Stimulated activated naive CD8-positive, alpha-beta T cell treated with anti-CD3 and anti-CD28 coated beads, Interleukin-15, Interleukin-2, amounts not matched to agents 100 ng/mL and 50 ng/mL, for 24 hours (primary cell): ENCODE measurements at regions not wholly inside any gene's neighbourhood (a gene's known extent, or its start where the extent isn't known, plus 50 kb on each side); places are given as distances from the start of the nearest gene placed in this dataset.
"Not testable (repeated sequence)": the region's sequence is repeated elsewhere in the genome, so short reads cannot be mapped to it uniquely, and the experiment has no call there.

Source experiments
- H3K27ac Mint-ChIP-seq: one replicate; pipeline ENCODE4 v1.8.0; 2021; ENCODE audit warnings: mild to moderate bottlenecking, mixed read lengths
- H3K27me3 Mint-ChIP-seq: one replicate; pipeline ENCODE4 v1.8.0; 2021; ENCODE audit warnings: mixed read lengths
- H3K36me3 Mint-ChIP-seq: one replicate; pipeline ENCODE4 v1.8.0; 2021; ENCODE audit warnings: low read depth, mixed read lengths
- H3K4me1 Mint-ChIP-seq: one replicate; pipeline ENCODE4 v1.8.0; 2021; ENCODE audit warnings: low read depth, mixed read lengths
- H3K4me3 Mint-ChIP-seq: one replicate; pipeline ENCODE4 v1.8.0; 2021; ENCODE audit warnings: mild to moderate bottlenecking, mixed read lengths
- H3K9me3 Mint-ChIP-seq: one replicate; pipeline ENCODE4 v1.8.0; 2021; ENCODE audit warnings: mixed read lengths

GRCh38 chr7:156051884-156052283, 239.6 kb upstream of the SHH start:
- no peaks in the 10 kb centered on the region for H3K4me1 Mint-ChIP-seq
- no peak overlapping the region for H3K4me3 Mint-ChIP-seq
- H3K9me3 Mint-ChIP-seq, result no peaks in the 10 kb centered on the region
- no peak overlapping the region for H3K27ac Mint-ChIP-seq
- H3K36me3 Mint-ChIP-seq, result no peaks in the 10 kb centered on the region
- H3K27me3 Mint-ChIP-seq, result no peaks in the 10 kb centered on the region

DNA sequence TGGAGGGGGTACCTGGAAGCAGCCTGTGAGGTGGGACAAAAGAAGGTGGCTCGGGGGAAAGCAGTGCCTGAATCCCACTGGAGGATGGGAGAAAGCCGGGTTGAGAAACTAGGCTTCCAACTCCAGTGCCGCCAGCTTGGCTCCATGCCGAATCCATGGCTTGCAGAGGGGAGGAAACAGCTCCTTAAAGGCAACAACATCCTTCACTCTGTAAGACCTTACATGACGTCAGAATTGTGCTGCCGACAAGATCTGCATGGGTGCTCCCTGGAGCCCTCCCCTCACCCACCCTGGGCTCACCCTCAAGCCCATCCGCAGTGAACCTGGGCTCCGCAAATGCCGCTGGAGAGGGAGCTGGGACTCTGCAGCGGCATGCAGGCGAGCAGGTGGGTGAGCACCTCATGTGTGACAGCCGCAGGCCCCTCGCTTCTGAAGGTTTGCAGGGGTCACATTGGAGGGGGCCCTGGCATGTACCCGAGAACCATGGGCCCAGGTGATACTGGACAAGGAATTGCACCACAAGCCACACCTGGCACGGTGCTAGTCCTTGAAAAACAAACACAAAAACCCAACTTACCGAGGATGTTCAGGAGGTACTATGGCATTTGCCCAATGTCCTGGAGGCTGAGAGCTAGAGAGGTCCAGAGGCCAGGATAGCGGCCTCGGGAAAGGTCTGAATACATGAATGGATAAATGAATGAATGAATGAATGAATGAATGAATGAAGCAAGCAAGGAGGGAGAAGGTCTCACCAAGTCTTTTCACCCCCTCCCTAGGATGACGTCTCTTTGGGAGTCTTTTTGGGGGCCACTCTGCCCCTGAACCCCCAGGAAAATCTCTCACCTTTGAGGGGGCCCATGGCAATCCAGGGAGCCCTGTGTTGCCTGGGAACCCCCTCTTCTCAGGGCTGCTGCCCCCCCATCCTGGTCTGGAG, 238.6 kb upstream of the SHH start:
- H3K9me3 Mint-ChIP-seq, result no peaks in the 10 kb centered on the region

GRCh38 chr7:156049366-156049765, 237.1 kb upstream of the SHH start:
- no peak overlapping the region for H3K4me3 Mint-ChIP-seq
- no peak overlapping the region for H3K27ac Mint-ChIP-seq
- H3K27me3 Mint-ChIP-seq, result no peaks in the 10 kb centered on the region
- no peaks in the 10 kb centered on the region for H3K4me1 Mint-ChIP-seq
- no peaks in the 10 kb centered on the region for H3K9me3 Mint-ChIP-seq
- no peaks in the 10 kb centered on the region for H3K36me3 Mint-ChIP-seq

More for the DNA sequence above, 238.6 kb upstream of the SHH start:
- Mint-ChIP-seq H3K4me1 (no peaks in the 10 kb centered on the region), H3K27ac (no peak overlapping the region), H3K27me3 (no peaks in the 10 kb centered on the region), H3K36me3 (no peaks in the 10 kb centered on the region), H3K4me3 (no peak overlapping the region)

- H3K27me3 Mint-ChIP-seq, result no peaks in the 10 kb centered on the region
- no peak overlapping the region for H3K27ac Mint-ChIP-seq
- no peak overlapping the region for H3K4me3 Mint-ChIP-seq
- H3K36me3 Mint-ChIP-seq, result no peaks in the 10 kb centered on the region
- H3K9me3 Mint-ChIP-seq, result no peaks in the 10 kb centered on the region
- H3K4me1 Mint-ChIP-seq, result no peaks in the 10 kb centered on the region
These were observed 233.8 kb upstream of the SHH start for GRCh38 chr7:156046031-156046560.

GRCh38 chr7:156043416-156044178, 231.3 kb upstream of the SHH start:
- no peaks in the 10 kb centered on the region for H3K4me1 Mint-ChIP-seq
- no peak overlapping the region for H3K4me3 Mint-ChIP-seq
- H3K9me3 Mint-ChIP-seq, result no peaks in the 10 kb centered on the region
- no peaks in the 10 kb centered on the region for H3K27me3 Mint-ChIP-seq
- no peaks in the 10 kb centered on the region for H3K36me3 Mint-ChIP-seq
- no peak overlapping the region for H3K27ac Mint-ChIP-seq

- H3K4me1 Mint-ChIP-seq, result no peaks in the 10 kb centered on the region
- no peak overlapping the region for H3K4me3 Mint-ChIP-seq
- H3K9me3 Mint-ChIP-seq, result no peaks in the 10 kb centered on the region
- no peaks in the 10 kb centered on the region for H3K36me3 Mint-ChIP-seq
- no peak overlapping the region for H3K27ac Mint-ChIP-seq
- no peaks in the 10 kb centered on the region for H3K27me3 Mint-ChIP-seq
These were observed 229.1 kb upstream of the SHH start for GRCh38 chr7:156041398-156041797.

DNA sequence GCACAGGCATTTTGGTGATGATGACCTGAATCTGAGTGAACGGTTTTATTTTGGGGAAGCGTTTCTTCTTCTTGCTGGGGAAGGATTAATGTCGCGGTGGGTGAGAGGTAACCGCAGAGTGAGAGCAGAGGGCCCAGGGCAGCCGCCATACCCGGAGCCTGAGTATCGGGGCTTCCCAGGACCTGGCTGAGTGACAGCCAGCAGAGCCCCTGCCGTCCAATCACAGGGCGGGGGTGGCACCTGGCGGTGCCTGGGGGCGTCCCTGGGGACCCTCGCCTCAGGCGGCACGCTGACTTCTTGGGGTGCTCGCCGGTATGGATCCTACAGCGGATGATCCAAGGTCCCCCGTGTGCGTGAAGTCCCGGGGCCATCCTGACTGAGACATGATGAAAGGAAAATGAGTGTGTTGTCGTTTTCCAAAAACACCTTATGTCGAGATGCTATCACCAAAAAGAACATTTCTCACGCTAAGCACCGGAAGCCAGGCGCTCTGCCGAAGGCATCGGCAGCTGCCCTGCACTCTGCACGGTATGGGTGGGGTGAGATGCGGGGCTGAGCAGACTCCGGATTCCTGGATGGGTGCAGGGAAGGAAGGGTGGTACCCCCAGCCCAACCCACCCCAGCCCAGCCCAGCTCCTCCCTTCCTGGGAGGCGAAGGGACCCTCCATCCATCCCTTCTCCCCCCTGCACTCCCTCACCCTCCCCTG, 227.9 kb upstream of the SHH start:
- no peaks in the 10 kb centered on the region for H3K36me3 Mint-ChIP-seq
- H3K27ac Mint-ChIP-seq, result no peak overlapping the region
- no peaks in the 10 kb centered on the region for H3K27me3 Mint-ChIP-seq
- H3K9me3 Mint-ChIP-seq, result no peaks in the 10 kb centered on the region
- H3K4me3 Mint-ChIP-seq, result no peak overlapping the region
- H3K4me1 Mint-ChIP-seq, result no peaks in the 10 kb centered on the region

DNA sequence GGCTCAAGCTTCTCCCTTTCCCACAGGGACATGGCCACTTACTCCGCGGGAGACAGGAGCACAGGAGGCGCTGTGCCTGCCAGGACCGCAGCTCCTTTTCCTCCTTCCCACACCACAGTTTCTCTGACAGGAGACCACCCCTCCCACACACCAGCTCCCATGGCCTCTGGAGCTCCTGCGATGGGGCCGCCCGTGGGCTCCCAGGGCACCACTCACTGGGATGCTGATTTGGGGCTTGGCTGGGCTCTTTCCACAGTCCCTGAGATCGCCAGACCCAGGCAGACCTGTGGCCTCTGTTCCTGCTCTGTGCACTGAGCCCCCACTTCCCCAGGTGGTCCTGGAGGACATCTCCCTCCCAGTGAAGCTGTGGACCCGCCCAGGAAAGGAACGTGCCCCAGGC, 226.9 kb upstream of the SHH start:
- Mint-ChIP-seq H3K36me3 (no peaks in the 10 kb centered on the region), H3K4me3 (no peak overlapping the region), H3K27me3 (no peaks in the 10 kb centered on the region), H3K9me3 (no peaks in the 10 kb centered on the region), H3K27ac (no peak overlapping the region), H3K4me1 (peaks cover 4% of the 10 kb centered on the region)

- Mint-ChIP-seq H3K4me3 (no peak overlapping the region), H3K27ac (no peak overlapping the region), H3K9me3 (no peaks in the 10 kb centered on the region), H3K27me3 (no peaks in the 10 kb centered on the region), H3K36me3 (no peaks in the 10 kb centered on the region), H3K4me1 (peaks cover 5% of the 10 kb centered on the region)
These were observed 226.1 kb upstream of the SHH start for GRCh38 chr7:156038345-156038744.

DNA sequence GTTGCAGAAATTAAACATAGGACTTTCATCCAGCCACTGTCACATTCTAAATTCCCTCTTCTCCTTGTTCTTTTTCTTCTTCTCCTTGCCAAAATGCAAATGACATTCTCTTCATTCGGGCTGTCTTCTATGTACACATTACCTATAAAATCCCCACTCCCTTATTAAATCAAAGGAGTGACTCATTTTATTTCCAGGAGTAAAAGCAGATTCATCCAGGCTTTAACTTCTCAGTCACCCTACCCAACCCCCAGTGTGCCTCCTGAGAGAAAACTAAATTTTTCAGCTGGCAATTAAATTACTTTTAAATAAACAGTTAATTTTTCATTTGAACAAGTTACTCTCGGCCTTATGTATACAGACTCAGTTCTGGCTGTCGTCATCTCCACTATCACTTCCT, 223.9 kb upstream of the SHH start:
- Mint-ChIP-seq H3K27me3 (peaks cover 4% of the 10 kb centered on the region), H3K27ac (no peak overlapping the region), H3K4me1 (peaks cover 5% of the 10 kb centered on the region), H3K9me3 (peaks cover 14% of the 10 kb centered on the region), H3K4me3 (no peak overlapping the region), H3K36me3 (no peaks in the 10 kb centered on the region)

DNA sequence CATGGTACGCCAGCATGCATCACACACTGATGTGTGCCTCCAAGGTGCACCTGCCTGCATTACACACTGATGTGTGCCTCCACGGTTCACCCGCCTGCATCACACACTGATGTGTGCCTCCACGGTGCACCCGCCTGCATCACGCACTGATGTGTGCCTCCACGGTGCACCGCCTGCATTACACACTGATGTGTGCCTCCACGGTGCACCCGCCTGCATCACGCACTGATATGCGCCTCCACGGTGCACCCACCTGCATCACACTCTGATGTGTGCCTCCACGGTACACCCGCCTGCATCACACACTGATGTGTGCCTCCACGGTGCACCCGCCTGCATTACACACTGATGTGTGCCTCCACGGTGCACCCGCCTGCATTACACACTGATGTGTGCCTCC, 223.1 kb upstream of the SHH start:
- H3K9me3 Mint-ChIP-seq, result peaks cover 14% of the 10 kb centered on the region
- not testable (repeated sequence) for H3K4me1 Mint-ChIP-seq, H3K4me3 Mint-ChIP-seq, H3K27me3 Mint-ChIP-seq, H3K27ac Mint-ChIP-seq, H3K36me3 Mint-ChIP-seq

DNA sequence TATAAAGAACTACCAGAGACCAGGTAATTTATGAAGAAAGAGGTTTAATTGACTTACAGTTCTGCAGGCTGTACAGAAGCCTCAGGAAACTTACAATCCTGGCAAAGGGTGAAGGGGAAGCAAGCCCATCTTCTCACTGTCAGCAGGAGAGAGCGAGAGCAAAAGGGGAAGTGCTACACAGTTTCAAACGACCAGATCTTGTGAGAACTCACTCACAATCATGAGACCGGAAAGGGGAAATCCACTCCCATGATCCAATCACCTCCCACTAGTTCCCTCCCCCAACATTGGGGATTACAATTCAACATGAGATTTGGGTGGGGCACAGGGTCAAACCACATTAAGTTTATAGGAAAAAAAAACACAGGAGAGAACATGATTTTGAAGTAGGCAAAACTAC, 222.1 kb upstream of the SHH start:
- no peak overlapping the region for H3K4me3 Mint-ChIP-seq
- H3K27ac Mint-ChIP-seq, result no peak overlapping the region
- no peaks in the 10 kb centered on the region for H3K36me3 Mint-ChIP-seq
- H3K4me1 Mint-ChIP-seq, result peaks cover 5% of the 10 kb centered on the region
- H3K9me3 Mint-ChIP-seq, result peaks cover 14% of the 10 kb centered on the region
- H3K27me3 Mint-ChIP-seq, result peaks cover 4% of the 10 kb centered on the region

DNA sequence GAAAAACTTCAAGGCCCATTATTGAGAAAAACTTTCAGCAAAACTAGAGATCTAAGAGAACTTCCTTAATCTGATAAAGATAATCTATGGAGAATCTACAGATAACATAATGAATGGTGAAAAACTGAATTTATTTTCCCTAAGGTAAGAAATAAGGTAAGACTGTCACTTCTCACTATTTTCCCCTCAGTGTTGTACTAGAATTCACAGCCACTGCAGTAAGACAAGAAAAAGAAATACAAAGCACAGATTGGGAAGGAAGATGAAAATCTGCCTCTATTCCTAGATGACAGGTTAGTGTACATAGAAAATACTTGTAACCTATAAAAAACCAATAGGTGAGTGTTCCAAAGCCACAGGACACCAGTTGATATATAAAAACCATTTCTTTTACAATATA, 220.7 kb upstream of the SHH start:
- Mint-ChIP-seq H3K4me1 (peaks cover 5% of the 10 kb centered on the region), H3K36me3 (no peaks in the 10 kb centered on the region), H3K27ac (no peak overlapping the region), H3K27me3 (peaks cover 4% of the 10 kb centered on the region), H3K9me3 (peaks cover 14% of the 10 kb centered on the region), H3K4me3 (no peak overlapping the region)

GRCh38 chr7:156031679-156032478, 219.6 kb upstream of the SHH start:
- H3K27ac Mint-ChIP-seq, result no peak overlapping the region
- no peaks in the 10 kb centered on the region for H3K36me3 Mint-ChIP-seq
- H3K4me3 Mint-ChIP-seq, result no peak overlapping the region
- peaks cover 5% of the 10 kb centered on the region for H3K4me1 Mint-ChIP-seq
- H3K9me3 Mint-ChIP-seq, result peaks cover 14% of the 10 kb centered on the region
- H3K27me3 Mint-ChIP-seq, result peaks cover 4% of the 10 kb centered on the region
